Left lung (tissue), 4 donors: ENCODE measurements at regions not wholly inside any gene's neighbourhood (a gene's known extent, or its start where the extent isn't known, plus 50 kb on each side); places are given as distances from the start of the nearest gene placed in this dataset.

Experiments used
- ATAC-seq: fragments of 200-7000 bp; cut with Tn5 transposase; one replicate; pipeline ENCODE4 v1.9.1; 2020; ENCODE audit warnings: moderate library complexity
- DNase-seq, 4 donors: peaks; one replicate each; pipeline ENCODE4 v3.0.0-alpha.2; 2013 to 2020
- H3K27ac ChIP-seq, 2 donors: fragments of 200-600 bp; sonication (generic) in 1 of 2; one replicate each; pipeline versions ENCODE4 v1.5.0 to v1.8.0; 2020 to 2021
- H3K27me3 ChIP-seq, 2 donors: fragments of 200-600 bp; sonication (generic) in 1 of 2; one replicate each; pipeline versions ENCODE4 v1.5.0 to v1.8.0; 2020 to 2021
- H3K36me3 ChIP-seq, 2 donors: fragments of 200-600 bp; sonication (generic) in 1 of 2; one replicate each; pipeline versions ENCODE4 v1.5.0 to v1.8.0; 2020 to 2021
- H3K4me1 ChIP-seq, 2 donors: fragments of 200-600 bp; one replicate each; pipeline ENCODE4 v1.8.0; 2021
- H3K4me3 ChIP-seq, 2 donors: fragments of 200-600 bp; sonication (generic) in 1 of 2; one replicate each; pipeline versions ENCODE4 v1.5.0 to v1.8.0; 2020 to 2021; ENCODE audit warnings: mild to moderate bottlenecking in 1 of 2
- H3K9me3 ChIP-seq, 2 donors: fragments of 200-600 bp; sonication (generic) in 1 of 2; one replicate each; pipeline versions ENCODE4 v1.5.0 to v1.8.0; 2020 to 2021
- intact Hi-C, 2 donors: fragments of 100-400 bp; cut with DNase I; formaldehyde crosslinking; loops; one replicate each; pipeline versions ENCODE4 v1.11.2 to v1.14.2; 2022
- TF ChIP-seq, protein P1 (sequence below), 2 donors: fragments of 200-600 bp; sonication (generic) in 1 of 2; IDR thresholded peaks; one replicate each; pipeline versions ENCODE4 v1.5.0 to v1.8.0; 2021; ENCODE audit warnings: antibody characterized with exemption in 2 of 2
- donor health status: DM: no; HTN: yes; CAD: no.
- donor health status: DM: no; HTN: no; CAD: no.

DNA sequence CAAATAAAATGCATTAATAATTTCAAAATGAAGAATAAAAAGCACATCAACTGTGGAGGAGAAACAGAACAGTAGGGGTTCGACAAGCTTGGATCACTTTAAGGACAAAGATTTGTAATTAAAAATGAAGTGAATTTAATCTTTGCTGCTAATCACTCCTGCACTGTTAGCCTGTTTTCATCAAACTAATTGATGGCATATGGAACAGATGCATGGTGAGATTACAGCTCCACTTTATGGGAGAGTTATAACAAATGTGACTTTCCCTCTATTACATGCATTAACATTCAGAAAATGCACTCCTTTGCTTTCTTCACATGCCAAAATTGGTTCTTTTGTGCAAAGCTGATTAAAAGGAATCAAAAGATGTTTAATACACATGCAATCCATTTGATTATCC lies 207.2 kb upstream of the C21orf91 start:
- ATAC-seq (no peak), DNase-seq (no peak)
- Histone ChIP-seq H3K9me3 (no peaks in the 10 kb centered on the region), H3K27ac (no peak overlapping the region), H3K4me3 (no peak overlapping the region), H3K4me1 (no peaks in the 10 kb centered on the region), H3K27me3 (no peaks in the 10 kb centered on the region), H3K36me3 (no peaks in the 10 kb centered on the region)
- intact Hi-C loops = no loop called here
- TF ChIP-seq, protein P1, sequence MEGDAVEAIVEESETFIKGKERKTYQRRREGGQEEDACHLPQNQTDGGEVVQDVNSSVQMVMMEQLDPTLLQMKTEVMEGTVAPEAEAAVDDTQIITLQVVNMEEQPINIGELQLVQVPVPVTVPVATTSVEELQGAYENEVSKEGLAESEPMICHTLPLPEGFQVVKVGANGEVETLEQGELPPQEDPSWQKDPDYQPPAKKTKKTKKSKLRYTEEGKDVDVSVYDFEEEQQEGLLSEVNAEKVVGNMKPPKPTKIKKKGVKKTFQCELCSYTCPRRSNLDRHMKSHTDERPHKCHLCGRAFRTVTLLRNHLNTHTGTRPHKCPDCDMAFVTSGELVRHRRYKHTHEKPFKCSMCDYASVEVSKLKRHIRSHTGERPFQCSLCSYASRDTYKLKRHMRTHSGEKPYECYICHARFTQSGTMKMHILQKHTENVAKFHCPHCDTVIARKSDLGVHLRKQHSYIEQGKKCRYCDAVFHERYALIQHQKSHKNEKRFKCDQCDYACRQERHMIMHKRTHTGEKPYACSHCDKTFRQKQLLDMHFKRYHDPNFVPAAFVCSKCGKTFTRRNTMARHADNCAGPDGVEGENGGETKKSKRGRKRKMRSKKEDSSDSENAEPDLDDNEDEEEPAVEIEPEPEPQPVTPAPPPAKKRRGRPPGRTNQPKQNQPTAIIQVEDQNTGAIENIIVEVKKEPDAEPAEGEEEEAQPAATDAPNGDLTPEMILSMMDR (IDR thresholded peaks at IDR 0.05) = no peak

DNA sequence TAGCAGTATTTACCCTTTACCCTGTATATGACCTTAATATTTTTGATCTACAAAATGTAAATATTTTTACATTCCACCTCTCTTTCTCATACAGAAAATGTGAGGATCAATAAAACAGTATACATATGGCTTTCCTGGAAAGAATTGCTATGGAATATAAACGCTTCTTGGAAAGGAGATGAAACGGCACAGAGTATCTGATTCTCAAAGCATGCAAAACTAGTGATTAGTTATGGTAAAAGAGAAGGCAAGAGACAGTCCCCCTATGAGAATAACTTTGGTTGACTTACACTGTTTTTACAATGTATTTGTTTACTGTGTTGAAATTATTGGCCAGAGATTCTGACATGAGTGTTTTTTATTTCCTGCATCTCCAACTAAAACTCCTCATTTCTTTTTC lies 204.6 kb upstream of the C21orf91 start:
- no peaks in the 10 kb centered on the region for H3K27me3 ChIP-seq
- no peaks in the 10 kb centered on the region for H3K4me1 ChIP-seq
- no peak overlapping the region for H3K27ac ChIP-seq
- no peaks in the 10 kb centered on the region for H3K36me3 ChIP-seq
- no peak for DNase-seq
- TF ChIP-seq, protein P1 (IDR thresholded peaks at IDR 0.05) = no peak
- ATAC-seq = no peak
- no peak overlapping the region for H3K4me3 ChIP-seq
- no peaks in the 10 kb centered on the region for H3K9me3 ChIP-seq
- intact Hi-C loops = no loop called here

DNA sequence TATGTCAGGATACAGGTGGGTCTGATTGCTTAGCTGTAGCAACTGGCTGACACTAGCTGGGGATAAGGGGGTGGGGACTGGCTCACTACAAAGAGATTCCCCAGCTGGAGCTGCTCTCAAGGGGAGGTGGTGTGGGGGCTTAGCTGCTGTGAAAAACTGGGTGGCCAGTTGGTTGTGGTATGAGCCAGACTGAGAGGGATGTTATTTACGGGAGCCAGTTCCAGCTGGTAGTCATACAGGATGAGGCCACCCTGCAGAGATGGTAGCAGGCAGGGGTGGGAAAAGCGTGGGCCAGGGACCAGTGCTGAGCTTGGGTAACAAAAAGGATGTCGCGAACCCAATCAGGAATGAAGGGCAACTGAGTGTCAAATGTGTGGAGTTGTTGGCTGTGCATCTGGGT lies 204.0 kb upstream of the C21orf91 start:
- TF ChIP-seq, protein P1 (IDR thresholded peaks at IDR 0.05) = no peak
- DNase-seq (no peak), ATAC-seq (no peak)
- intact Hi-C loops = no loop called here
- Histone ChIP-seq H3K27ac (no peak overlapping the region), H3K36me3 (no peaks in the 10 kb centered on the region), H3K4me1 (no peaks in the 10 kb centered on the region), H3K4me3 (no peak overlapping the region), H3K9me3 (no peaks in the 10 kb centered on the region), H3K27me3 (no peaks in the 10 kb centered on the region)

DNA sequence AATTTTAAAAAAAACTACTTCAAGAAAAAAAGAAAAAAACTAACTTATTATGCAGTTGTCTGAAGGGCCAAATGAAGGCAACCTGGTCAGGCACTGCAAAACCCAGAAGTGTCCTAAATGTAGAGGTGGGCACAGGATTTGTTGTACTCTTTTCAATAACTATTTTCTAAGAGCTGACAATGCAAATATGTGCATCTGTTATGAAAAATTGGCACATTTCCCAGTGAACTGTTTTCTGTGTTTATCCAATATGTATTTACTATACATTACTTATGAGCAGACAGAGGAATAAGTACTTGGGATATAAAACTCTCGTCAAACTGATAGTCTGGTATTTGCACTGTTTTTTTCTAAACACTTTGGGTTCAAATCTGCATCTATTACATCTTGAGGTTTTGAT lies 188.0 kb upstream of the C21orf91 start:
- no peaks in the 10 kb centered on the region for H3K9me3 ChIP-seq
- no peaks in the 10 kb centered on the region for H3K36me3 ChIP-seq
- DNase-seq = peak in 2 of 4 donors; percentile 67 to 72
- no peaks in the 10 kb centered on the region for H3K27me3 ChIP-seq
- no peak overlapping the region for H3K27ac ChIP-seq
- no peak for ATAC-seq
- H3K4me3 ChIP-seq = no peak overlapping the region
- TF ChIP-seq, protein P1 (IDR thresholded peaks at IDR 0.05) = no peak
- intact Hi-C loops = no loop called here
- no peaks in the 10 kb centered on the region for H3K4me1 ChIP-seq

DNA sequence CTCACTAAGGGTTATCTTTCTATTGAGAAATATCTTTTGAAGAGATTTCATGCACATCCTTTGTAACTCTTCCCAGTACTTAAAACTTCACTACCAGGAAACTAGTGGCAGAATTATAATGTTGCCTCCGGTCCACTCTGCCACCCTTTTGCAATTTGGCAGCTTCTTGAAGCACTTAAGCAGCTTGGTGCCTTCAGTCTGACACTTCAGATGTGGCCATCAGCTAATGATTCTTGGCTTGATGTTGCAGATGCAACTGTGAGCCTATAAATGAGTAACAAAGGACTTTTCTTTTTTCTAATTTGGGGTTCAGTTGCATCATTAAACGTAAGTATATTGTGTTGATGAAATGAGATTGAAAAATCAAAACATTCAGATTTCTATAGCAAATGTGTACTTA lies 187.5 kb upstream of the C21orf91 start:
- H3K4me3 ChIP-seq = no peak overlapping the region
- DNase-seq (peak in 2 of 4 donors; percentile 49 to 65), ATAC-seq (no peak)
- no peaks in the 10 kb centered on the region for H3K36me3 ChIP-seq
- no peak overlapping the region for H3K27ac ChIP-seq
- TF ChIP-seq, protein P1 (IDR thresholded peaks at IDR 0.05) = no peak
- no peaks in the 10 kb centered on the region for H3K9me3 ChIP-seq
- no peaks in the 10 kb centered on the region for H3K4me1 ChIP-seq
- intact Hi-C loops = no loop called here
- H3K27me3 ChIP-seq = no peaks in the 10 kb centered on the region
